AG08396 (cell line): ENCODE measurements at regions not wholly inside any gene's neighbourhood (a gene's known extent, or its start where the extent isn't known, plus 50 kb on each side); places are given as distances from the start of the nearest gene placed in this dataset.

ENCODE experiments used
- DNase-seq: peaks from one replicate; pipeline ENCODE4 v3.0.0; 2012; ENCODE audit warnings: low spot score, mixed read lengths

GRCh38 chr1:4581807-4582206 is 72.6 kb upstream of the AJAP1 start:
- no peak for DNase-seq

DNA sequence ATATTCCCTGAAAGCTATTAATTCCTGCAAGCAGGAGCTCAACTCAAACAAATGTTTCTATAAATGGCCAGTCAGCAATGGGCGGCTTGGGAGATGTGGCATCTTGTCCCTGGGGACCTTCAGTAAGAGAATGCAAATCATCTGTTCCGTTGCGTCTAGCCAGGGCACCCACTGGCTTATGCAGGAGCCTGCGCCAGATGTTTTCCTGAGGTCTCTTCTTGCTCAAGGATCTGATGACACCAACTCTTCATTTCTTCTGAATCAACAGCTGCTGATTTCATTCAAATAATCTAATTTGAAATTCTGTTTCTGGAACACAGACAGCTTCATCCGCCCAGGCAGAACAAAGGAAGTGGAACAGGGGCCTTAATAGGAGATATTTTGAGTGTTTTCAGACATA is 70.0 kb upstream of the AJAP1 start:
- DNase-seq, result no peak

DNA sequence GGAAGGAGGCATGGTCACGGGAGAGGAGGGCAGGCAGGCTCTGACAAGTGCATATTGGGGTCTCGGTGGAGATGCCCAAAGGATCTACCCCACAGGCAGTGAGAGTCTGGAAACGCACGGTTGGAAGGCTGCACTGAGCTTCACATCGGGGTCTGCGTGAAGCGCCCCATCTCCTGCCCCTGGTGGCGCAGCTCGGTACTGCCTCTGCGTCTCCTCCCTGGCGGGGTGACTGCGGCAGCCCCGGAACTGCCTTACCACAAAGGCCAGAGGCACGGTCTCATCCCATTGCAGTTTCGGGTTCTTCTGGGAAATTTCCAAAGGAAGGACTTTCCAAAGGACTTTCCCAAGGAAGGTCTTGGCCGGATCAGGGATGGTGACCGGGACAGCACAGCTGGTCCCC is 69.2 kb upstream of the AJAP1 start:
- DNase-seq, result no peak

GRCh38 chr1:4585705-4586104 is 68.7 kb upstream of the AJAP1 start:
- DNase-seq, result no peak

- no peak for DNase-seq
Observed at GRCh38 chr1:4586611-4587160, 67.7 kb upstream of the AJAP1 start.

DNA sequence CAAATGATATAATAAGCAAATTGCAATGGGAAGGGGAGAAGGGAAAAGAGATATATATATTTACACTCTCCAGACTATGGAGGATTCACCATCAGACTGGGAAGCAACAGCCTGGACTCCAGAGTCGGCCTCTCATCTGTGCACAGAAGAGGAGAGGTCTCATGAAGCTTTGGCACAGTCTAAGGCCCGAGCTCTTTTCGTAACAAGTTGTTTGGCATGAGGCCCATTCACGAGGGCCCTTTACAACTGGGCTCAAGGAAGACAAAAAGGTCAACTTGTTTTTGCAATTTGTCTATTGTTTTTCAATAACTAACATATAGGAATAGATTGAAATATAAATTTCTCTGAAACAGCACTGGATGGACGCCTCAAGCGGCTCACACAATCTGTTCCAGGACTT is 66.7 kb upstream of the AJAP1 start:
- DNase-seq, result no peak

GRCh38 chr1:4590756-4591155 is 63.7 kb upstream of the AJAP1 start:
- DNase-seq, result no peak

GRCh38 chr1:4591926-4592325 is 62.5 kb upstream of the AJAP1 start:
- no peak for DNase-seq

DNA sequence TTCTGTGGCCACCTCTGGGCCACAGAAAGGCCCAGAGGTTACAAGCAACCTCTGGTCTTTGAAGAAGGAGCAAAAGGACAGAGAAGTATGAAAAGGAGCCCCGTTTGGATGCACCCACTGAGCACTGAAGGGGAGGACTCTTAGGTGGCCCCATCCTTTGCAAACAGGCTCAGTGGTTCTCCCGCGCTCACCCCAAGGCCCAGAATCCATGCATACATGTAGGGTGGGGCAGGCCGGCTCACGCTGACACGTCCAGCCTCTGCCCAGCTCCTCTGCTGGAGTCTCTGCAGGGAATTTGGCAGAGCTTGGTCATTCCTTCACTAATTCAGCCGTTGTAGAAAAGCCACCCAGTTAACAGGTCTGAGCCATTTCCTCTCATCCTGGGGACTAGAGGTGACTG is 61.3 kb upstream of the AJAP1 start:
- DNase-seq, result no peak

- no peak for DNase-seq
Observed at GRCh38 chr1:4594286-4594991, 60.0 kb upstream of the AJAP1 start.

- DNase-seq, result no peak
Observed at GRCh38 chr1:4595341-4596225, 58.8 kb upstream of the AJAP1 start.

DNA sequence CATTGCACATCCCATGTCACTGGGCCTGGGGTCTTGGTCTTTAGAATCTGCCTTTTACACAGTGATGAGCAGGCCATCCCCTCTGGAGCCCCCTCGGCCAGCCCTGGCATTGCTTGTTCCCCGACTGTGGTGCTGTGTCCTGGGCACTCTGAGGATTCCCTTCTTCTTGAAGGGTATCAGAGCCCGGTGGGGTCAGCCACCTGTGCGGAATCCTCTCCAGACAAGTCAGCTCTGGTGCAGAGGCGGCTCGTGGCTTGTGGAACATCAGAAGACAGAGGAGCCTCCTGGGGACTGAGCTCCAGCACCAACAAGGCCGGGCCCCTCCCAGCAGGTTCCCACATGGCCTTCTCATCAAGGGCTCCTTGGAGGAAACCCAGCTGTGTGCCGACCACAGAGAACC is 57.9 kb upstream of the AJAP1 start:
- no peak for DNase-seq

- DNase-seq, result no peak
Observed at GRCh38 chr1:4597020-4597419, 57.4 kb upstream of the AJAP1 start.

- no peak for DNase-seq
Observed at GRCh38 chr1:4598561-4598960, 55.8 kb upstream of the AJAP1 start.

- no peak for DNase-seq
Observed at GRCh38 chr1:4599521-4599920, 54.9 kb upstream of the AJAP1 start.

DNA sequence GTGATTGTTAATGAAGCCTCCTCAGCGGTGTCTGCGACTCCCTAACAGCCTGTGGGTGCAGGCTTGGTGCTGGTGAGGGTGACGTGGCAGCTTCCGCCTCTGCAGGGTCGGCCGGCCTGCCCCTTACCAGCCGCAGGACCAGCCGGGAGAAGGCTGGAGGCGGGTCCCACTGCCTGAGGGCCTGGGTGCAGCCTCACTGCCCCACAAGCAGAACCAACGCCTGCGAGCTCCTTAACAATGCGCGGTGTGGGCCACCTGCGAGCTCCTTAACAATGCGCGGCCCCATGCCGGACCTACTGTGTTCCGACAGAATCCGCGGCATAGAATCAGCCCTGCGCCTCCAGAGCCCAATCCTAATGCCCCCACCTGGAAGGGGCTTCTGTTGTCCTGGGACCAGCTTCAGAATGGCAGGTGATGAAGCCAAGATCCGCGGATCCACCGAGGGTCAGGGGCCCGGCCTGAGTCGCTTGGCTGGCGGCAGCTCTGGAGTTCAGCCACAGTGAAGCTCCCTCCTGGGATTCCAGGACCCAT is 54.4 kb upstream of the AJAP1 start:
- no peak for DNase-seq

GRCh38 chr1:4600615-4601460 is 53.6 kb upstream of the AJAP1 start:
- no peak for DNase-seq

DNA sequence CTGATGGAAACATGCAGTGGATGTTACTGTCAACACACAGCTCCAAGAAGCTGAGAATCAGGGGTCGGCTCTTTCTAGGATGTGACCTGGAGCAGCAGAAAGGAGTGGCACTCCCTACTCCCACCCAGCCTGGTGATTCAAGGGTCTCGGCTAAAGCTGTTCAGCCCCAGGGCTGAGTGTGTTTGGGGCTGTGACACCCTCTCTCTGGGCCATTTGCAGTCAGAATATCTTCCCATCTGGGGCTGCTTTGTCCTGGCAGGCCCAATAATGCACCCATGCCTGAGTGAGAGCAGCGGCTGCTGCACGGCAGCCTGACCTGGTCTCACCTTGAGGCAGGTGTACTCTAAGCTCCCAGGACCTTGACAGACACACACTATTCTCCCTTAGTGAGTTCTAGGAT is 52.5 kb upstream of the AJAP1 start:
- no peak for DNase-seq

GRCh38 chr1:4602462-4603294 is 51.7 kb upstream of the AJAP1 start:
- no peak for DNase-seq

DNA sequence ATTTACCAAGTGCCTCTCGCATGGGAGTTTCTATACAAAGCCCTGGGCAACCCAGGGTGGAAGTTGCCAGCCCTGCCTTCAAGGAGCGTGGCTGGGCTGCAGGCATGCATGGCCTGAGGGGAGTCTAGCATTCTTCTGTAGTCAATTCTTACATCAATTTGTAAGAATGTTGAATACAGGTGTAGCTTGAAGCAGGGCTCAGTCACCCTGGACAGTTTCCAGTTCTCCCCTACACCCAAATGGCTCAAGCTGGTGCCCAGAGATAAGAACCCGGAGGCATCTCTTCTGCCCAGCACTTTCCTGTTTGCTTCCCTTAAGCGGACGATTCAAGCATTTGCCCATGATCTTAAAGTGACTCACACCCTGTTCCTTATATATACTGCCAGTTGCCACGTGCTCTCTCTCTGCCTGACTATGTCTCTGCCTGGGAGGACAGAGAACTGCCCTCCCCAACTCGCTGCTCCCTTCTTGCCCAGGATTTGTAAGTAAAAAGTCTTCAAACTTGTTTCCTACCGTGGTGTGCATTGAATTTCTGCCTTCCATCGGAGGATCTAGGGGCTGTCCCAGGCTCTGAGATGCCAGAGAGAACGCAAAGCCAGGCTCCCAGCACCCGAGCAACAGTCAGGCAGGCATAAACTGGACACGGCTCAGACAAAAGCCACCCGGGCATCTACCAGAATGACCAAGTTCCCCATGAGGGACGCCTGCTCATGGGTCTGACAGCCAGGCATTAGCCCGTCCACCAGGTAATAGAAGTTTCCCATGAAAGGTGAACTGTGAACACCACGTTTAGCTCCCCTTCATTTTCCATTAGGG is 50.9 kb upstream of the AJAP1 start:
- no peak for DNase-seq
